Motor neuron (in vitro differentiated cells): ENCODE measurements at regions not wholly inside any gene's neighbourhood (a gene's known extent, or its start where the extent isn't known, plus 50 kb on each side); places are given as distances from the start of the nearest gene placed in this dataset.

Source experiments
- ATAC-seq, 8 experiments: fragments of 200-7000 bp; cut with Tn5 transposase; replicated peaks in 6 of 8; 2 replicates each; pipeline ENCODE4 v1.8.0; 2021; ENCODE audit warnings: mild to moderate bottlenecking in 8 of 8, moderate library complexity in 8 of 8
- H3K27ac ChIP-seq, 2 donors: fragments of 250-450 bp; sonication (Bioruptor Pico); 2 replicates each; pipeline ENCODE4 v1.9.0; 2021; ENCODE audit warnings: antibody characterized with exemption in 2 of 2, mild to moderate bottlenecking in 2 of 2, moderate library complexity in 1 of 2
- H3K4me1 ChIP-seq, 2 donors: fragments of 250-450 bp; sonication (Bioruptor Pico); replicated peaks in 1 of 2; 2 replicates each; pipeline ENCODE4 v1.6.1; 2021; ENCODE audit warnings: antibody characterized with exemption in 2 of 2, mild to moderate bottlenecking in 2 of 2, moderate library complexity in 1 of 2
- H3K4me3 ChIP-seq, 5 donors: fragments of 250-450 bp; sonication (Bioruptor Pico); 2 replicates each; pipeline ENCODE4 v1.9.0; 2021; ENCODE audit warnings: antibody characterized with exemption in 5 of 5, mild to moderate bottlenecking in 5 of 5, moderate library complexity in 4 of 5
- WGBS, 10 experiments: fragments of 450-650 bp; shearing (Covaris generic); methylation state at CpG; one replicate each; pipeline ENCODE4 v1.0.0; 2022; 5-methylcytosine and 5-hydroxymethylcytosine counted together
- in situ Hi-C, 9 experiments: fragments of 400-800 bp; cut with MboI; loops; one replicate each; pipeline ENCODE4 v1.15.0; 2021; ENCODE audit warnings: low sequenced_read_pairs in 9 of 9, low pct_unique_long_range_greater_than_20kb in 2 of 9; ENCODE audit not compliant: unreplicated experiment in 9 of 9

GRCh38 chr9:26329974-26330373, 562.6 kb downstream of the CAAP1 start:
- no peak overlapping the region for H3K4me3 ChIP-seq
- H3K27ac ChIP-seq: no peak overlapping the region
- H3K4me1 ChIP-seq: peaks cover 3 to 16% of the 10 kb centered on the region in 2 donors
- in situ Hi-C loops: loop anchor here in 2 of 9 experiments (5.0 to 25.0 kb wide), 2 partner anchors 368 to 532 kb away; no protein-coding TSS in a partner anchor
- ATAC-seq: no peak
- WGBS, 10 experiments: 64 to 100% (median 94%) methylated on average over 2 to 3 of the region's 3 CpGs; no CpG with 5 or more reads in 3 of the 10 experiments

- Histone ChIP-seq H3K4me3 (no peak overlapping the region), H3K4me1 (peaks cover 7 to 23% of the 10 kb centered on the region in 2 donors), H3K27ac (no peak overlapping the region)
- in situ Hi-C loops: loop anchor here in 2 of 9 experiments (5.0 to 25.0 kb wide), 2 partner anchors 364 to 536 kb away; no protein-coding TSS in a partner anchor
- ATAC-seq: peak; percentile 72 to 88 (median 82)
- WGBS, 10 experiments: 0 to 8% (median 0%) methylated on average over 2 to 3 of the region's 3 CpGs; no CpG with 5 or more reads in 2 of the 10 experiments
Observed at GRCh38 chr9:26326563-26326962, 566.0 kb downstream of the CAAP1 start.

- Histone ChIP-seq H3K27ac (no peak overlapping the region), H3K4me1 (peaks cover 7 to 23% of the 10 kb centered on the region in 2 donors), H3K4me3 (no peak overlapping the region)
- in situ Hi-C loops: loop anchor here in 2 of 9 experiments (5.0 to 25.0 kb wide), 2 partner anchors 363 to 537 kb away; no protein-coding TSS in a partner anchor
- no peak for ATAC-seq
Observed at GRCh38 chr9:26325444-26325829, 567.2 kb downstream of the CAAP1 start.

- Histone ChIP-seq H3K4me1 (peaks cover 7 to 23% of the 10 kb centered on the region in 2 donors), H3K4me3 (no peak overlapping the region), H3K27ac (no peak overlapping the region)
- in situ Hi-C loops: loop anchor here in 2 of 9 experiments (5.0 to 25.0 kb wide), 2 partner anchors 363 to 537 kb away; no protein-coding TSS in a partner anchor
- peak in 5 of 8 experiments; percentile 52 to 91 (median 71) for ATAC-seq
- 7 to 78% (median 62%) methylated on average over 1 to 9 of the region's 10 CpGs for WGBS, 10 experiments
Observed at GRCh38 chr9:26324786-26325443, 567.7 kb downstream of the CAAP1 start.

- no peak for ATAC-seq
- Histone ChIP-seq H3K27ac (no peak overlapping the region), H3K4me1 (peaks cover 7 to 23% of the 10 kb centered on the region in 2 donors), H3K4me3 (no peak overlapping the region)
- 80 to 100% (median 96%) methylated on average over 1 to 3 of the region's 3 CpGs; no CpG with 5 or more reads in 2 of the 10 experiments for WGBS, 10 experiments
- in situ Hi-C loops: no loop called here
Observed at GRCh38 chr9:26321935-26322334, 570.7 kb downstream of the CAAP1 start.

GRCh38 chr9:26319859-26320258, 572.7 kb downstream of the CAAP1 start:
- Histone ChIP-seq H3K4me3 (no peak overlapping the region), H3K27ac (no peak overlapping the region), H3K4me1 (peaks cover 3 to 9% of the 10 kb centered on the region in 2 donors)
- in situ Hi-C loops: no loop called here
- ATAC-seq: no peak
- 41 to 97% (median 83%) methylated on average over 2 to 3 of the region's 3 CpGs; no CpG with 5 or more reads in 4 of the 10 experiments for WGBS, 10 experiments

GRCh38 chr9:26313108-26313507, 579.5 kb downstream of the CAAP1 start:
- Histone ChIP-seq H3K4me1 (peaks cover 8 to 18% of the 10 kb centered on the region in 2 donors), H3K27ac (no peak overlapping the region), H3K4me3 (no peak overlapping the region)
- in situ Hi-C loops: no loop called here
- 20 to 100% (median 93%) methylated on average over 1 of the region's 1 CpG; no CpG with 5 or more reads in 4 of the 10 experiments for WGBS, 10 experiments
- no peak for ATAC-seq

- 14 to 100% (median 87%) methylated on average over 1 to 2 of the region's 2 CpGs for WGBS, 10 experiments
- peak in 4 of 8 experiments; percentile 21 to 77 (median 56) for ATAC-seq
Observed at GRCh38 chr9:26311463-26311995, 581.1 kb downstream of the CAAP1 start.

GRCh38 chr9:26310294-26310693, 582.3 kb downstream of the CAAP1 start:
- WGBS, 10 experiments: 26 to 100% (median 85%) methylated on average over 1 to 3 of the region's 3 CpGs
- Histone ChIP-seq H3K4me1 (peaks cover 8 to 18% of the 10 kb centered on the region in 2 donors), H3K4me3 (no peak overlapping the region), H3K27ac (no peak overlapping the region)
- ATAC-seq: peak in 7 of 8 experiments; percentile 39 to 82 (median 68)
- in situ Hi-C loops: no loop called here

More at GRCh38 chr9:26311463-26311995, 581.1 kb downstream of the CAAP1 start:
- peaks cover 8 to 18% of the 10 kb centered on the region in 2 donors for H3K4me1 ChIP-seq
- in situ Hi-C loops: no loop called here
- H3K27ac ChIP-seq: no peak overlapping the region
- no peak overlapping the region for H3K4me3 ChIP-seq

GRCh38 chr9:26308328-26308727, 584.3 kb downstream of the CAAP1 start:
- ATAC-seq: no peak
- 0 to 100% (median 55%) methylated on average over 1 of the region's 1 CpG for WGBS, 10 experiments
- H3K4me3 ChIP-seq: no peak overlapping the region
- H3K27ac ChIP-seq: no peak overlapping the region
- peaks cover 8 to 14% of the 10 kb centered on the region in 2 donors for H3K4me1 ChIP-seq
- in situ Hi-C loops: no loop called here

- WGBS, 10 experiments: 83 to 100% (median 86%) methylated on average over 1 of the region's 1 CpG; no CpG with 5 or more reads in 6 of the 10 experiments
- in situ Hi-C loops: no loop called here
- Histone ChIP-seq H3K4me1 (no peaks in the 10 kb centered on the region), H3K4me3 (no peak overlapping the region), H3K27ac (no peak overlapping the region)
- no peak for ATAC-seq
Observed at GRCh38 chr9:26301659-26302058, 590.9 kb downstream of the CAAP1 start.

- 43 to 100% (median 90%) methylated on average over 1 to 3 of the region's 3 CpGs; no CpG with 5 or more reads in 2 of the 10 experiments for WGBS, 10 experiments
- in situ Hi-C loops: no loop called here
- ATAC-seq: no peak
Observed at GRCh38 chr9:26301046-26301445, 591.6 kb downstream of the CAAP1 start.

GRCh38 chr9:26296910-26297572, 595.6 kb downstream of the CAAP1 start:
- Histone ChIP-seq H3K4me1 (no peaks in the 10 kb centered on the region), H3K27ac (no peak overlapping the region), H3K4me3 (no peak overlapping the region)
- 50 to 100% (median 86%) methylated on average over 1 to 5 of the region's 5 CpGs; no CpG with 5 or more reads in 1 of the 10 experiments for WGBS, 10 experiments
- in situ Hi-C loops: no loop called here
- ATAC-seq: peak in 3 of 8 experiments; percentile 78 to 99 (median 93)

More at GRCh38 chr9:26301046-26301445, 591.6 kb downstream of the CAAP1 start:
- Histone ChIP-seq H3K4me1 (no peaks in the 10 kb centered on the region), H3K4me3 (no peak overlapping the region), H3K27ac (no peak overlapping the region)
